Adrenal gland (tissue), 5 donors: ENCODE measurements at regions not wholly inside any gene's neighbourhood (a gene's known extent, or its start where the extent isn't known, plus 50 kb on each side); places are given as distances from the start of the nearest gene placed in this dataset.

Experiments used
- CTCF ChIP-seq, 6 experiments: fragments of 450-650 bp in 4 of 6; fragments of 200-600 bp in 2 of 6; sonication (generic) in 1 of 6; IDR thresholded peaks; 1 replicate in 5 of 6; 2 replicates in 1 of 6; pipeline versions ENCODE4 v1.5.1 to v1.8.0; 2016 to 2021; ENCODE audit warnings: antibody characterized with exemption in 6 of 6, mild to moderate bottlenecking in 2 of 6, moderate library complexity in 1 of 6
- POLR2A ChIP-seq, 2 donors: fragments of 450-650 bp; IDR thresholded peaks; one replicate each; pipeline ENCODE4 v1.6.1; 2017; ENCODE audit warnings: antibody characterized with exemption in 2 of 2, mild to moderate bottlenecking in 2 of 2, moderate library complexity in 1 of 2
- donor health status: DM: no; HTN: no; CAD: no.

- TF ChIP-seq CTCF (IDR thresholded peaks at IDR 0.05) (no peak), POLR2A (IDR thresholded peaks at IDR 0.05) (no peak)
Observed at GRCh38 chr4:100881283-100881682, 363.5 kb upstream of the EMCN start.
